ENCODE measurements at regions not wholly inside any gene's neighbourhood (a gene's known extent, or its start where the extent isn't known, plus 50 kb on each side); places are given as distances from the start of the nearest gene placed in this dataset.

- TF ChIP-seq POLR2A (IDR thresholded peaks at IDR 0.05; ENCODE audit: low read depth, low read length) (no peak), CTCF (conservative IDR thresholded peaks at IDR 0.05; ENCODE audit: low read depth, low read length) (no peak)
Observed at GRCh38 chr7:115838829-115839228, 191.7 kb downstream of the TFEC start.
